Thoracic aorta (tissue), 2 donors: ENCODE measurements at regions not wholly inside any gene's neighbourhood (a gene's known extent, or its start where the extent isn't known, plus 50 kb on each side); places are given as distances from the start of the nearest gene placed in this dataset.

ENCODE experiments used
- ATAC-seq: fragments of 150-250 bp; one replicate; pipeline ENCODE4 v1.8.0; 2017; ENCODE audit warnings: low read depth; ENCODE audit not compliant: insufficient number of reproducible peaks, low FRiP score
- DNase-seq: peaks from one replicate; pipeline ENCODE4 v3.0.0-alpha.2; 2020; ENCODE audit warnings: low spot score
- H3K27ac ChIP-seq, 2 donors: fragments of 200-600 bp; sonication (generic); 1 replicate in 1 of 2; 2 replicates in 1 of 2; pipeline ENCODE4 v1.5.1; 2016; ENCODE audit warnings: mild to moderate bottlenecking in 2 of 2, moderate library complexity in 2 of 2
- H3K27me3 ChIP-seq: fragments of 200-600 bp; sonication (generic); replicated peaks from 2 replicates; pipeline ENCODE4 v1.6.0; 2016; ENCODE audit warnings: mild to moderate bottlenecking; ENCODE audit not compliant: insufficient read depth
- H3K36me3 ChIP-seq: fragments of 200-600 bp; sonication (generic); one replicate; pipeline ENCODE4 v1.5.1; 2016
- H3K4me1 ChIP-seq, 2 donors: fragments of 200-600 bp; sonication (generic); 1 replicate in 1 of 2; 2 replicates in 1 of 2; pipeline versions ENCODE4 v1.5.1 to v1.6.0; 2016; ENCODE audit warnings: low read depth in 2 of 2, mild to moderate bottlenecking in 1 of 2; ENCODE audit not compliant: control insufficient read depth in 1 of 2
- H3K4me3 ChIP-seq: fragments of 200-600 bp; sonication (generic); 2 replicates; pipeline ENCODE4 v1.5.1; 2016; ENCODE audit warnings: mild to moderate bottlenecking
- H3K9me3 ChIP-seq: fragments of 200-600 bp; sonication (generic); 2 replicates; pipeline ENCODE4 v1.5.1; 2016
- TF ChIP-seq, protein P1 (sequence below): fragments of 200-600 bp; sonication (generic); IDR thresholded peaks from one replicate; pipeline ENCODE4 v1.5.1; 2019; ENCODE audit warnings: antibody characterized with exemption

DNA sequence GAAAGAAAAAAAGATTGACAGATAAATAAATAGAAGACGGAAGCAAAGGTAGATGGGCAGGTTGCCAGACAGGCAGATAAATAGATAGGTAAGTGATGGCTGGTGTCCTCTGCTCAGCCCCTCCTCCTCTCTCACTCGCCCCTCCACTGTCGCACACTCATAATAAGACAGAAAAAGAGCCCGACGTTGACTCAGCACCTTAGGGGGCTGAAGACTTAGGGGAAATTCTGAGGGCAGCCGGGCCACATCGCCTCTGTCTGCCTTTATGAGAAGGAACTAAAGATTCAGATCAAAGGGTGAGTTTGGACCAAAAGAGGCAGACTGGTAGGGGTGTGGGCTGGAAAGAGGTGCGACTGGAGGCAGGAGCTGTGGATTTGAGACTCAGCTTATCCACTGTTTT, 158.1 kb upstream of the IGSF21 start:
- H3K9me3 ChIP-seq: no peaks in the 10 kb centered on the region
- ATAC-seq (no peak), DNase-seq (no peak)
- H3K36me3 ChIP-seq: no peaks in the 10 kb centered on the region
- no peaks in the 10 kb centered on the region for H3K27me3 ChIP-seq
- H3K27ac ChIP-seq: no peak overlapping the region
- H3K4me1 ChIP-seq: no peaks in the 10 kb centered on the region
- H3K4me3 ChIP-seq: no peak overlapping the region
- TF ChIP-seq, protein P1, sequence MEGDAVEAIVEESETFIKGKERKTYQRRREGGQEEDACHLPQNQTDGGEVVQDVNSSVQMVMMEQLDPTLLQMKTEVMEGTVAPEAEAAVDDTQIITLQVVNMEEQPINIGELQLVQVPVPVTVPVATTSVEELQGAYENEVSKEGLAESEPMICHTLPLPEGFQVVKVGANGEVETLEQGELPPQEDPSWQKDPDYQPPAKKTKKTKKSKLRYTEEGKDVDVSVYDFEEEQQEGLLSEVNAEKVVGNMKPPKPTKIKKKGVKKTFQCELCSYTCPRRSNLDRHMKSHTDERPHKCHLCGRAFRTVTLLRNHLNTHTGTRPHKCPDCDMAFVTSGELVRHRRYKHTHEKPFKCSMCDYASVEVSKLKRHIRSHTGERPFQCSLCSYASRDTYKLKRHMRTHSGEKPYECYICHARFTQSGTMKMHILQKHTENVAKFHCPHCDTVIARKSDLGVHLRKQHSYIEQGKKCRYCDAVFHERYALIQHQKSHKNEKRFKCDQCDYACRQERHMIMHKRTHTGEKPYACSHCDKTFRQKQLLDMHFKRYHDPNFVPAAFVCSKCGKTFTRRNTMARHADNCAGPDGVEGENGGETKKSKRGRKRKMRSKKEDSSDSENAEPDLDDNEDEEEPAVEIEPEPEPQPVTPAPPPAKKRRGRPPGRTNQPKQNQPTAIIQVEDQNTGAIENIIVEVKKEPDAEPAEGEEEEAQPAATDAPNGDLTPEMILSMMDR: no peak

DNA sequence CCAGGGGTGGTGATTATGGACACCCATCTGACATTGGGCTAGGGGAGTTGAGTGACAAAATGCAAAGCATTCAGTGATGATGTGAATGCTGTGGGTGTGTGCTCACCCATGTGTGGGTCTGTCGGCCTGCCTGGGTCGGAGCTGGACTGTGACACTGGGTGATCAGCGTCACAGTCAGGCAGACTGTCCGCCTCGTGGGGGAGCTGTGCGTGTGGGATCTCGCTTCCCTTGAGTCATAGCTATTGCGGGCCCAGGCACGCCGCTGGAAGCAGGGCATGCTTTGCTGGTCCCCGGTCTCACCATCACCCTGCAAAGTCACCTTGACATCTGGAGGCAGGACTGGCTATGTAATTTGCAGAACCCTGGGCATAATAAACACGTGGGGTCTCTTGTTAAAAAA, 156.9 kb upstream of the IGSF21 start:
- H3K27me3 ChIP-seq: no peaks in the 10 kb centered on the region

DNA sequence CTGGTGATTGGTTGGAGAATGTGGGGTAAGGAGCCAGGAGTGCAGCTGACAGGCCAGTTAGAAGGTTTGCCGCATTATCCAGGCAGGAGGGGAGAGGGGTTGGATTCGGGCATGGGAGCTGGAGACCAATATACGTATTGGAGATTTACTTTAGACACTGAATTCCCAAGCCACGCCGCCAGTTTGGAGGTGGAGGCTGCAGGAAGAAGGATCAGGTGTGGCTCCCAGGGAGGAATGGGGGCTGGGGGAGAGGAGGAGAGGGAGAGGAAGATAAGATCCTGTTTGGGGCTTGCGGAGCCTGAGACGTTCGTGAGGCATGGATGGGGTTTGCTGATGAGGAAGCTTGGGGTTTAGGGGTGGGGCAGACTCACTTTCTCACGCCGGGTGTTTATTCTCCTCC, 155.1 kb upstream of the IGSF21 start:
- no peaks in the 10 kb centered on the region for H3K36me3 ChIP-seq
- ATAC-seq: no peak
- no peak for DNase-seq
- H3K9me3 ChIP-seq: no peaks in the 10 kb centered on the region
- no peaks in the 10 kb centered on the region for H3K4me1 ChIP-seq
- TF ChIP-seq, protein P1: no peak
- no peak overlapping the region for H3K4me3 ChIP-seq
- H3K27ac ChIP-seq: no peak overlapping the region
- no peaks in the 10 kb centered on the region for H3K27me3 ChIP-seq

More for the DNA sequence above, 156.9 kb upstream of the IGSF21 start:
- DNase-seq: no peak
- TF ChIP-seq, protein P1: no peak
- Histone ChIP-seq H3K27ac (no peak overlapping the region), H3K4me1 (no peaks in the 10 kb centered on the region), H3K9me3 (no peaks in the 10 kb centered on the region), H3K36me3 (no peaks in the 10 kb centered on the region), H3K4me3 (no peak overlapping the region)
- ATAC-seq: no peak

DNA sequence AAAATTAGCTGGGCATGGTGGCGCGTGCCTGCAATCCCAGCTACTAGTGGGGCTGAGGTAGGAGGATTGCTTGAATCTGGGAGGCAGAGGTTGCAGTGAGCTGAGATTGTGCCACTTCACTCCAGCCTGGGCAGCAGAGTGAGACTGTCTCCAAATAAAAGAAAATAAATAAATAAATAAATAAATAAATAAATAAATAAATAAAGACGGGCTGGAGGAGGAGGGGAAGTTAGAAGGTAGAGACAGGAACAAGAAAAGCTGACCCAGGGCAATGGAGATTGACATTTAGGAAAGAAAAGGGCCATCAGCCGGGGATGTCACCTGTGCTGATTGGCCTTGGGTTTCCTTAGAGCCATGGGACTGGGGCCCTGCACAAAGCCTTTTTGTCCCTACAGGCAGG, 153.7 kb upstream of the IGSF21 start:
- Histone ChIP-seq H3K27ac (no peak overlapping the region), H3K9me3 (no peaks in the 10 kb centered on the region), H3K27me3 (no peaks in the 10 kb centered on the region), H3K4me3 (no peak overlapping the region), H3K36me3 (no peaks in the 10 kb centered on the region), H3K4me1 (no peaks in the 10 kb centered on the region)
- DNase-seq (no peak), ATAC-seq (no peak)
- TF ChIP-seq, protein P1: no peak

DNA sequence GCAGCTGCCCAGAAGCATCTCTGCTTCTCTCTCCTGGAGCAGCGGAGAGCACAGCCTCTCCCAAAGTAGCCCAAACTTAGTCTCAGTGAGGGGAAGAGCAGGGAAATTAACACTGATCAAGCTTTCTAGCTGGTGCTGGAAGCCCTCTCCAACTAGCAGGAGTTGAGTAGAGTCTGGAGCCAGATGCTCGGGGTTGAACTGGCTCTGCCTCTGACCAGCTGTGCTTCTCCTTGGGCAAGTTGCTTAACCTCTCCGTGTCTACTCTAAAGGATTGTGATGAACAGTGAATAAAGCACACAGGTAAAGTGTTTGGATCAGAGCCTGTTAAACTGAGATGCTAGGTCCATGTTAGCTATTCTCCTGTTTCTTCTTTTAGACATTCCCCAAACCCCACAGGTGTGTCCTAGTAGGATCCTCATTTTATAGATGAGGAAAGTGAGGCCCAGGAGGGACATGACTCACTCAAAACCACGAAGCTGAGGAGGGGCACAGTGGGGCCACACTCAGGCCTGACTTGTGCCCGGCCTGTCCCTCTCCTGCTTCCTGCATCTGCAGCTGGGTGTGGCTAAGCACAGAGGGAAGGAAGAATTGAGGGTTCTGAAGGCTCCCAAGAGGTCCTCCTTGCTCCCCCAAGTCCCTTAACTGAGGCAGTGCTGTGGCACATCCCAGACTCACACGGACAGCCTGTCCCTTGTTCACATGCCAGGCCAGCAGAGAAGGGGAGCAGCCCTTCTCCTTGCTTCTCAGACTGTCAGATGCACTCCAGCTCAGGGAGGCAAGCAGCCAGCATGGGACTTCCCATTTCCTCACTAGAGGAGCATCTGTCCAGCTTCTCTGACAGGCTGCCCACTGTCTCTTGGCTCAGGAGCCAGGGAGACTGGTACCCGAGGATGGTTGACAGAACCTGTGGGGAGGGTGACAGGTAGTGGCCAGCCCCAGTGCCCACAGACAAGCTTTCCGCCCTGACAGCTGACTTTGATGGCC, 152.0 kb upstream of the IGSF21 start:
- ATAC-seq: no peak
- H3K4me3 ChIP-seq: no peak overlapping the region
- H3K27me3 ChIP-seq: no peaks in the 10 kb centered on the region

More for the DNA sequence above, 152.0 kb upstream of the IGSF21 start:
- no peaks in the 10 kb centered on the region for H3K9me3 ChIP-seq
- H3K4me1 ChIP-seq: no peaks in the 10 kb centered on the region
- no peak overlapping the region for H3K27ac ChIP-seq
- TF ChIP-seq, protein P1: no peak
- H3K36me3 ChIP-seq: no peaks in the 10 kb centered on the region
- DNase-seq: no peak
